H1 (cell line): ENCODE measurements at regions not wholly inside any gene's neighbourhood (a gene's known extent, or its start where the extent isn't known, plus 50 kb on each side); places are given as distances from the start of the nearest gene placed in this dataset.

ENCODE experiments used
- CTCF ChIA-PET: fragments of 300-600 bp; sonication (Branson Sonifier 250); formaldehyde crosslinking; loops from one replicate; lab custom pipeline; 2021; ENCODE audit not compliant: partially characterized antibody; lab: Charles Lee
- POLR2A ChIA-PET: fragments of 300-600 bp; sonication (Branson Sonifier 250); formaldehyde crosslinking; loops from one replicate; lab custom pipeline; 2021; ENCODE audit warnings: inconsistent platforms; ENCODE audit not compliant: partially characterized antibody; lab: Charles Lee
- DNase-seq, 2 experiments: peaks; one replicate each; pipeline versions ENCODE4 v3.0.0 to v3.0.0-alpha.2; 2010 to 2022; ENCODE audit warnings: low spot score in 2 of 2, low read depth in 1 of 2, mixed read lengths in 1 of 2
- FAIRE-seq: peaks from 2 replicates; lab custom pipeline; 2011; peaks lifted over from hg19 to GRCh38; lab: Jason Lieb, UNC
- H2AFZ ChIP-seq: 2 replicates; pipeline ENCODE4 v1.8.1; 2012; ENCODE audit warnings: low read length, inconsistent platforms
- H2AK5ac ChIP-seq: 2 replicates; pipeline ENCODE4 v1.6.1; 2013; ENCODE audit warnings: low read depth, low read length
- H2BK120ac ChIP-seq: replicated peaks from 2 replicates; pipeline ENCODE3; 2013; ENCODE audit warnings: low read depth, low read length, inconsistent platforms
- H2BK12ac ChIP-seq: 2 replicates; pipeline ENCODE4 v1.6.1; 2013; ENCODE audit warnings: low read depth, low read length
- H2BK15ac ChIP-seq: 2 replicates; pipeline ENCODE4 v1.6.1; 2013; ENCODE audit warnings: low read length
- H2BK20ac ChIP-seq: 2 replicates; pipeline ENCODE4 v1.6.1; 2013; ENCODE audit warnings: low read length
- H2BK5ac ChIP-seq: 2 replicates; pipeline ENCODE4 v1.6.1; 2013; ENCODE audit warnings: low read depth, low read length
- H3K14ac ChIP-seq: 2 replicates; pipeline ENCODE4 v1.6.1; 2013; ENCODE audit warnings: inconsistent platforms; ENCODE audit not compliant: insufficient read length
- H3K18ac ChIP-seq: 2 replicates; pipeline ENCODE4 v1.6.1; 2013; ENCODE audit warnings: low read length; ENCODE audit errors: extremely low read depth
- H3K23ac ChIP-seq: 2 replicates; pipeline ENCODE4 v1.6.1; 2013; ENCODE audit warnings: inconsistent platforms; ENCODE audit not compliant: insufficient read length
- H3K23me2 ChIP-seq: 2 replicates; pipeline ENCODE4 v1.6.1; 2013; ENCODE audit warnings: low read depth, low read length
- H3K27ac ChIP-seq: 2 replicates; pipeline ENCODE4 v1.6.1; 2011; ENCODE audit warnings: low read depth, low read length, inconsistent platforms
- H3K27me3 ChIP-seq, 4 experiments: replicated peaks in 1 of 4; 1 replicate in 1 of 4; 2 replicates in 3 of 4; pipeline versions ENCODE4 v1.6.1 to v1.8.1; 2011 to 2013; ENCODE audit warnings: low read length in 3 of 4, mild to moderate bottlenecking in 3 of 4, inconsistent platforms in 2 of 4, mixed read lengths in 2 of 4, moderate library complexity in 1 of 4; ENCODE audit not compliant: control insufficient read depth in 3 of 4, insufficient read depth in 3 of 4; ENCODE audit errors: extremely low read depth in 1 of 4
- H3K36me3 ChIP-seq, 4 experiments: 2 replicates each; pipeline versions ENCODE4 v1.6.1 to v1.8.1; 2011 to 2013; ENCODE audit warnings: mild to moderate bottlenecking in 4 of 4, low read length in 3 of 4, moderate library complexity in 2 of 4, control low read depth in 1 of 4, inconsistent platforms in 1 of 4; ENCODE audit not compliant: insufficient read depth in 4 of 4, control insufficient read depth in 2 of 4
- H3K4ac ChIP-seq: replicated peaks from 2 replicates; pipeline ENCODE3; 2013; ENCODE audit warnings: low read length, low read depth, mixed read lengths, inconsistent platforms; ENCODE audit not compliant: insufficient read length
- H3K4me1 ChIP-seq, 4 experiments: replicated peaks in 1 of 4; 1 replicate in 1 of 4; 2 replicates in 3 of 4; pipeline versions ENCODE4 v1.6.1 to v1.8.1; 2011 to 2013; ENCODE audit warnings: low read length in 3 of 4, inconsistent platforms in 2 of 4, mixed read lengths in 1 of 4; ENCODE audit not compliant: insufficient read depth in 4 of 4, control insufficient read depth in 3 of 4
- H3K4me2 ChIP-seq, 2 experiments: 2 replicates each; pipeline versions ENCODE4 v1.6.1 to v1.8.1; 2011 to 2013; ENCODE audit warnings: low read depth in 2 of 2, low read length in 2 of 2, control low read depth in 1 of 2, inconsistent platforms in 1 of 2, mild to moderate bottlenecking in 1 of 2; ENCODE audit not compliant: insufficient read depth in 1 of 2
- H3K4me3 ChIP-seq, 4 experiments: fragments of 200-600, 300-600 bp in 1 of 4; sonication (generic), shearing (Covaris generic), sonication (Bioruptor Twin) in 1 of 4; 2 replicates each; pipeline versions ENCODE4 v1.5.1 to v1.8.1; 2011 to 2016; ENCODE audit warnings: low read length in 4 of 4, low read depth in 3 of 4, control low read depth in 2 of 4, inconsistent platforms in 2 of 4, mild to moderate bottlenecking in 2 of 4, mixed read lengths in 1 of 4, moderate library complexity in 1 of 4; ENCODE audit not compliant: insufficient read depth in 2 of 4; ENCODE audit errors: extremely low read depth in 1 of 4
- H3K56ac ChIP-seq: replicated peaks from 2 replicates; pipeline ENCODE3; 2013; ENCODE audit warnings: low read depth, mild to moderate bottlenecking, mixed read lengths, low read length, inconsistent platforms; ENCODE audit not compliant: insufficient read length
- H3K79me1 ChIP-seq: 2 replicates; pipeline ENCODE4 v1.6.1; 2013; ENCODE audit warnings: low read depth, low read length, control low read depth
- H3K79me2 ChIP-seq, 2 experiments: 2 replicates each; pipeline versions ENCODE4 v1.6.1 to v1.8.1; 2012 to 2013; ENCODE audit warnings: low read length in 2 of 2, mild to moderate bottlenecking in 2 of 2, inconsistent platforms in 1 of 2; ENCODE audit not compliant: insufficient read depth in 2 of 2, control insufficient read depth in 1 of 2
- H3K9ac ChIP-seq, 4 experiments: replicated peaks in 1 of 4; 1 replicate in 1 of 4; 2 replicates in 3 of 4; pipeline versions ENCODE4 v1.6.1 to v1.8.1; 2011 to 2013; ENCODE audit warnings: low read depth in 3 of 4, low read length in 3 of 4, control low read depth in 2 of 4, mild to moderate bottlenecking in 2 of 4, moderate library complexity in 2 of 4, inconsistent platforms in 1 of 4; ENCODE audit errors: extremely low read depth in 1 of 4
- H3K9me3 ChIP-seq, 2 experiments: 2 replicates each; pipeline versions ENCODE4 v1.6.1 to v1.8.1; 2012 to 2013; ENCODE audit warnings: mild to moderate bottlenecking in 2 of 2, moderate library complexity in 2 of 2, control low read depth in 1 of 2, inconsistent platforms in 1 of 2, low read depth in 1 of 2, low read length in 1 of 2, mixed read lengths in 1 of 2; ENCODE audit not compliant: insufficient read depth in 2 of 2
- H4K20me1 ChIP-seq, 2 experiments: replicated peaks in 1 of 2; 2 replicates each; pipeline versions ENCODE3 to v1.8.1; 2011 to 2013; ENCODE audit warnings: inconsistent platforms in 2 of 2, low read length in 2 of 2, mild to moderate bottlenecking in 1 of 2; ENCODE audit not compliant: insufficient read depth in 2 of 2, control insufficient read depth in 1 of 2
- H4K5ac ChIP-seq: 2 replicates; pipeline ENCODE4 v1.6.1; 2013; ENCODE audit warnings: low read length, low read depth, mixed read lengths, inconsistent platforms; ENCODE audit not compliant: insufficient read length
- H4K8ac ChIP-seq: 2 replicates; pipeline ENCODE4 v1.8.0; 2013; ENCODE audit warnings: mild to moderate bottlenecking, moderate library complexity, low read length, inconsistent platforms; ENCODE audit not compliant: insufficient read depth; ENCODE audit errors: extremely low read depth
- H4K91ac ChIP-seq: replicated peaks from 2 replicates; pipeline ENCODE3; 2013; ENCODE audit warnings: low read length, mixed read lengths, inconsistent platforms; ENCODE audit not compliant: insufficient read length
- CHD1 ChIP-seq: IDR thresholded peaks from 2 replicates; pipeline ENCODE4 v1.6.1; 2012; ENCODE audit warnings: low read depth, low read length, improper control_type of control experiment
- MAX ChIP-seq: IDR thresholded peaks from 2 replicates; pipeline ENCODE4 v1.6.1; 2012; ENCODE audit warnings: inconsistent platforms
- SUZ12 ChIP-seq: fragments of 200-600 bp; sonication (generic); IDR thresholded peaks from 2 replicates; pipeline ENCODE4 v1.6.1; 2012; ENCODE audit warnings: mild to moderate bottlenecking, inconsistent platforms, low read length, moderate library complexity, mixed read lengths
- TBP ChIP-seq: IDR thresholded peaks from 2 replicates; pipeline ENCODE4 v1.6.1; 2011; ENCODE audit warnings: low read depth, low read length, improper control_type of control experiment
- TEAD4 ChIP-seq: IDR thresholded peaks from 2 replicates; pipeline ENCODE4 v1.6.1; 2012; ENCODE audit warnings: low read depth, low read length, inconsistent platforms, mixed read lengths
- WGBS, 2 experiments: shearing (Covaris generic) in 1 of 2; methylation state at CpG; one replicate each; pipeline versions ENCODE4 v1.1.6 to v1.1.7; 2013 to 2015; ENCODE audit warnings: low lambda C conversion rate in 2 of 2, mixed read lengths in 2 of 2, inconsistent platforms in 1 of 2, low coverage in 1 of 2, missing lambda C conversion rate in 1 of 2; ENCODE audit not compliant: insufficient replicate concordance in 2 of 2, insufficient coverage in 1 of 2, insufficient read length in 1 of 2; ENCODE audit errors: extremely low coverage in 1 of 2, missing lambda C conversion rate in 1 of 2; 5-methylcytosine and 5-hydroxymethylcytosine counted together

- no peak overlapping the region for H4K5ac ChIP-seq
- no peak for DNase-seq
- TF ChIP-seq TEAD4 (no peak), SUZ12 (no peak), TBP (no peak), MAX (no peak), CHD1 (no peak)
These were observed 620.2 kb downstream of the ZBBX start for GRCh38 chr3:166759736-166760513.

More at GRCh38 chr3:166759736-166760513, 620.2 kb downstream of the ZBBX start:
- Histone ChIP-seq H3K14ac (no peak overlapping the region), H2BK20ac (no peak overlapping the region), H2BK12ac (no peak overlapping the region), H3K4me1 (no peaks in the 10 kb centered on the region), H3K23ac (no peak overlapping the region), H3K36me3 (no peaks in the 10 kb centered on the region), H4K91ac (no peak overlapping the region), H3K4ac (no peak overlapping the region), H3K18ac (no peak overlapping the region), H2AFZ (no peak overlapping the region), H3K56ac (no peak overlapping the region), H3K27ac (no peak overlapping the region), H2AK5ac (no peak overlapping the region), H2BK15ac (no peak overlapping the region), H3K27me3 (no peaks in the 10 kb centered on the region), H3K23me2 (no peaks in the 10 kb centered on the region), H3K79me1 (no peaks in the 10 kb centered on the region), H2BK5ac (no peak overlapping the region), H3K4me3 (no peak overlapping the region), H4K20me1 (no peaks in the 10 kb centered on the region), H3K79me2 (no peaks in the 10 kb centered on the region), H3K4me2 (no peak overlapping the region), H2BK120ac (no peak overlapping the region), H3K9ac (no peak overlapping the region), H4K8ac (no peak overlapping the region), H3K9me3 (peaks cover 11 to 17% of the 10 kb centered on the region in 2 experiments)
- CTCF ChIA-PET = no interaction called here
- 93% methylated on average over 9 of the region's 9 CpGs; no CpG with 5 or more reads in 1 of the 2 experiments for WGBS, 2 experiments
- POLR2A ChIA-PET = no interaction called here
- no peak for FAIRE-seq
